HG03442 (cell line): ENCODE measurements at regions not wholly inside any gene's neighbourhood (a gene's known extent, or its start where the extent isn't known, plus 50 kb on each side); places are given as distances from the start of the nearest gene placed in this dataset.
"Not testable (repeated sequence)": the region's sequence is repeated elsewhere in the genome, so short reads cannot be mapped to it uniquely, and the experiment has no call there.

Experiments
- ATAC-seq: cut with Tn5 transposase; IDR thresholded peaks from one replicate; pipeline ENCODE4 v1.9.1; 2021; ENCODE audit warnings: mild to moderate bottlenecking, moderate library complexity; ENCODE audit not compliant: unreplicated experiment

DNA sequence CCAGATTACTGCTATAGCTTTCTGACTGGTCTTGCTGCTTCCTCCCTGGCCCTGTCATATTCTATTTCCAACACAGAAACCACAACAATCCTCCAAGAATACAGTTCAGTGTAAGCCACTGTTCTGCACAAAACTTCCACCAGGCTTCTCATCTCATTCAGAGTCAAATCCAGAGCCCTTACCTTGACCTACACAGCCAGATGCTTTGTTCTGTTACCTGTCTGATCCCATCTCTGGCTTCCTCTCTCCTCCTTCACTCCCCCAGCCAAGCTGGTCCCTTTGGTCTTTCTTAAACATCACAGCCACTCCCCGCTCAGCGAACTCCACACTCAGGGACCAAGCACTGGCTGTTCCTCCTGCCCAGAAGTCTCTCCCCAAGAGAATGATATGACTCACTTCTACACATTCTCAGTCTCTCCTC, 84.8 kb upstream of the BMP2K start:
- ATAC-seq, result no peak

DNA sequence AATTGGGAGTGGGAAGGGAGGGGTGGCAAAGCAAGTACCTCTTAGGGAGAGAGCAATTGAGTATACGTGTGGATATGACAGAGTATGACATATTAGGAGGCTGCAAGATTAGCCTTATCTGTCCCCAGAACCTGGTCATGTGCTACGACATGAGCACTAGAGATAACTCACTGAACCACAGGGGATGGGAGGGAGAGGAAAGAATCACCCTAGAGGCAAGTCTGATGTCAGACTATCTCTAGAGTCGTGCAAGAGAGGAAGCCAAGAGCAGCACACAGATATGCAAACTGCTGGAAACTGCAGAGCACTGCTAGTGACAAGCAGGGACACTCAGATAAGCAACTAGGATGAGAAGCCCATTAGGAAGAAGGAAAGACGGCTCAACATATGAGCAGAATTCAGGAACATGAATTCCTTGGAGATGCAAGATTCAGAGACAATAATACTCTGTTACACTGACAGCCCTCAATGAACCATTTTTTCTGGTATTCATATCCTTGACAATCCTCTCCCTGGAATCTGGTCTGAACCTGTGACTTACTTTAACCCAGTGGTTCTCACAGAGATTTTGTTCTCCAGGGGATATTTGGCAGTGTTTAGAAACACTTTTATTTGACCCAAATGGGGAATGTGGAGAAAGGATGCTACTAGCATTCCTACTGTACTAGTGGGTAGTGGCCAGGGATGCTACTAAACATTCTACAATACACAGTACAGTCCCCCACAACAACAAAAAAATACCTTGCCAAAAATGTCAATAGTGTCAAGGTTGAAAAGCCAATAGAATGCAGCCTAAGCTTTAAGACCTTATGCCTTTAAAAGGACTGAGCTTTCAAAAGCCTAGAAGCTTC, 84.0 kb upstream of the BMP2K start:
- ATAC-seq, result peak; percentile 78

DNA sequence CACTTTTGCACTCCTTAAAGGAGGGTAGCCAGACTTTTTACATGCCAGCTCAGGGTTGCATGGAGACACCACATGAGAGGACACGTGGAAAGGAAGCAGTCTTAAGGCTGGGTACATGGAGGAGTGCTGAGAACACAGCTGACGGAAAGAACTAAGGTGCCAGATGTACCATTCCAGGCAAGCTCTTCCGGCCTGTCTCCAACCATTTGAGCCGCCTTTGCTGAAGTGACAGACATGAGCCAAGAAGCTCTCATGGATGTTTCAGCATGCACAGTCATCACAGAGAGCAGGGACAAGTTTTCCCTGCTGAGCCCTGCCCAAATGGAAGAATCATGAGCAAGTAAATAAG, 83.4 kb upstream of the BMP2K start:
- no peak for ATAC-seq

DNA sequence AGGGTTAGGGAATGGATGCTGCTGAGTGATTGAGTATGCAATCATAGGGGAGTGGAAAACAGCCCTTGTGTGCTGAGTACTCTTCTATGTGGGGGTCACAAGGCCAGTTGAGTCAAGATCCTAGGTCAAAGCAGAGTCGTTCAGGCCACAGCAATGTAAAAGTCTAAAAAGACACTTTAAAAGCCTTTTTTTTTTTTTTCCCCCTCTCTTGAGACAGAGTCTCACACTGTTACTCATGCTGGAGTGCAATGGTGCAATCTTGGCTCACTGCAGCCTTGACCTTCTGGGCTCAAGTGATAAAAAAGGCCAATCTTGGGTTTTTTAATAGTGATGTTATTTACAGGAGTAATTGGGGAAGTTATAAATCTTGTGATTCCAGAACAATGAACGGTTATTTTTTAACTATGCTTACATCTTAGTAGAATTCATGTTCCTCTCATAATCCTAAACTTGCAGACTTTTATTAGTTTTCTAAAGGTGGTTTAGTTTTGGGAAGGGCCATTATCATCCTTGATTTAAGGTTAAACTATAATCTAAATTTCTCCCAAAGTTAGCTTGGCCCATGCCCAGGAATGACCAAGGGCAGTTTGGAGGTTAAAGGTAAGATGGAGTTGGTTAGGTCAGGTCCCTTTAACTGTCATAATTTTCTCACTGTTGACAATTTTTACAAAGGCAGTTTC, 82.2 kb upstream of the BMP2K start:
- no peak for ATAC-seq

DNA sequence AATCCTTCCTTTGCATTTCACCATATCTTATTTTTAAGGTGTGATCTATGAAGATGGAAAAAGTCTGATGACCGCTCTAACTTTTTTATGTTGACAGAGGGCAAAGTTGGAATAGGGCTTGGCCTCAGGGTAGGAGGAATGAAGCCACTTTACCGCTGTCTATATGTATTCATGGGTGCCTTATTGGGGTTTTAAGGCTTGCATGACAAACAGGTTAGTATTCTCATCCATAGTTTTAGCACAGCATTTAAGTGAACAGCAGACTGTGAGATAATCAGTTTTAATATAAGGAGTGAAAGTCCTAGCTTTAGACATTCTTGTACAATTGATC, 81.7 kb upstream of the BMP2K start:
- no peak for ATAC-seq

DNA sequence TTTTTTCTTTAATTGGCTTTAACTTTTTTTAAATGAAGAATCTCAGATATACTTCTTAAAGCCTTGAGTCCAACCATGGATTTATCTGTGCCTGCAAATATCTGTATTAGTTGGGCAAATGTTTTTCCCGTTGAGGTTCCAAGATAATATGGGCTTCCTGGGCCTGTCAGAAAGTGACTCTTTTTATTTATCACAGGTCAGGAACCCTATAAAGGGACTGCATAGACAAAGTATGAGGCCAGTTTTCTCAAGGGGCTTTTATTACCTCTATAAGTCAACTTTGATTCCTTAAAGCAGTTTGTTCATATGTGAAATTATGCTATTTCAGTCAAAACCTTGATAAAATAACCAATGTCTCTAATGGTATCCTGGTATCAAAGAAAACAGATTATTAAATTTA, 80.2 kb upstream of the BMP2K start:
- no peak for ATAC-seq

DNA sequence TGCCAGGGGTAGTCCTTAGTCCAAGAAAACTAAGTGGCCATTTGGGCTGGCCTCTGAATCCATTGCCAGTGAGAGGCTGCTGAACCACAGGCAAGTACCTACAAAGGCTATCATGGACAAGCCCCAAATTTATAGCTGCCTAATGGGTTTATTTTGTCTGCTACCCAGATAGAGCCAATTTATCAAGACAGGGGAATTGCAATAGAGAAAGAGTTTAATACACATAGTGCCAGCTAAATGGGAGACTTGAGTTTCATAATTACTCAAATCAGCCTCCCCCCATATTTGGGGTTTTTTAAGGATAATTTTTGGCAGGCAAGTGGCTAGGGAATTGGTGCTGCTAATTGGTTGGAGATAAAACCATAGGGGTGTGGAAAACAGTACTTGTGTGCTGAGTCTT, 73.1 kb upstream of the BMP2K start:
- no peak for ATAC-seq

DNA sequence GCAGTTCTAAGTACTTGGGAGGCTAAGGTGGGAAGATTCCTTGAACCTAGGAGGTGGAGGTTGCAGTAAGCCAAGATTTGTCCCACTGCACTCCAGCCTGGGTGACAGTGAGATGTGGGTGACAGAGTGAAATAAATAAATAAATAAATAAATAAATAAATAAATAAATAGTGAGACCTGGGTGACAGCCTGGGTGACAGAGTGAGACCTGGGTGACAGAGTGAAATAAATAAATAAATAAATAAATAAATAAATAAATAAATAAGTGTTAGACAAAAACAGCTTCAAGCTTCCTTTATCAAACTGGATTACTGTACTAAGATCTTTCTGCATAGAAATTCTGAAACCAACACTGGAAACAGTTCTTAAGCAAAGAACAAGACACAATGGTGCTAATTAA, 71.8 kb upstream of the BMP2K start:
- ATAC-seq, result no peak

DNA sequence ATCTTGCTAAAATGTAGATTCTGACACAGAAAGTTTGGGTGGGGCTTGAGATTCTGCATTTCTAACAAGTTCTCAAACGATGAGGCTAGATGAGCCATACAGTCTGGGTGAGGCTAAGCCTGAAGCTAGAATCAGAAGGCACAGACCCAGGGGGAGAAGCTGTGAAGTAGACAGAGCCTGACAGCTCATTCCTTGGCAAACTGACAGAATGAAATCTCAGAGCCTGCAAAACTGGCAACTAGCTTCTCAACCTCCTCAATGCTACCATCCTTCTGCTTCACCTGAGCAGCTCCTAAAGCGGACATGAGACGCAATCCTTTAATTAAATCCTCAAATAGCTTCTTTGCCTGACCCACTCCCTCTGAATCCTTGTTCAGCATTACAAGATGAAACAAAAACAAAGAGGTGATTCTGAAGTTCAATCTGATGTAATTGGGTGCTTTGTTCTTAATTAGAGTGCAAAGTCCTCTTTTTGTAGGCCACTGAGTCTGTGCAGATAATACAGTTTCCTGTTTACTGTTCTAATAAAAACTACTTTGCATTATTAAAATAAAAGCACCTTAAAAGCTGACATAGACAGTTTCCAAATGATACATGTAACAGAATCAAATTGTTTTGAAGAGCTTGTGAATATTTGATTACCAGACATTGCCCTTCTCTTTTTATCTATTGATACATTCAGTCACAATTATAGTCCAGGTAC, 71.0 kb upstream of the BMP2K start:
- ATAC-seq, result no peak

DNA sequence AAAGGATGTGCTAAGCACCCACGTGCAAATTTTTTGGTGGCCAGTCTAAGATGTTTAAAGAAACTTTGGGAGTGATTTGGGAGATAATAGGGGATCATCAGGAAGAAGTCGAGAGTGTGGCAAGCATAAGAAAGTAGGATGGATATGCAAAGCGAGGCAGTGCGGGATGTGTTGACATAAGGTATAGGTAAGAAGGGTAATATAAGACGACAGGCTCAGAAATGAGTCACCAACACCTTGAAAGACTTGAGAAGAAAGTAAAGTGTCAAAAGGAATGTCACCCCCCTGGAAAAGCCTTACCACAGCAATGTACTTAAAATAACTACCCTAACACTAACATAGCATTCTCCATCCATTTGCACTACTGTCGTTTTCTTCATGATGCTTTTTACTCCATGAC, 69.8 kb upstream of the BMP2K start:
- ATAC-seq, result no peak

DNA sequence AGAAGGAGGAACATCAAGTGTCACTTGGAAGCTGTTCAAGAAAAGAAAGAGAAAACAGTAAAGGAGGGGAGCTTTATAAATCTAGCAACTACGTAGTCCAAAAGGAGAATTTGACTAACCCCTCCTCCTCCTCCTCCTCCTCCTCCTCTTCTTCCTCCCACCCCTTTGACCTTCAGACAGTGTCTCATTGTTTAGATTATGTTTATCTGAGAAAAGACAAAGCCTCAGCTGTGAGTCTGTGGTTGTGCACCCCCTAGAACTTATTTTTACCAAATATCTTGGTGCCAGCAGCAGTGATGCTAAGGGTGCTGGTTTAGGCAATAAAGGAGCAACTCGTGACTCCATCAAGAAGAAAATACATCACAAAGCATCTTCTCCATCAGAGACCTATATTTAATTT, 68.9 kb upstream of the BMP2K start:
- ATAC-seq, result peak; percentile 42

DNA sequence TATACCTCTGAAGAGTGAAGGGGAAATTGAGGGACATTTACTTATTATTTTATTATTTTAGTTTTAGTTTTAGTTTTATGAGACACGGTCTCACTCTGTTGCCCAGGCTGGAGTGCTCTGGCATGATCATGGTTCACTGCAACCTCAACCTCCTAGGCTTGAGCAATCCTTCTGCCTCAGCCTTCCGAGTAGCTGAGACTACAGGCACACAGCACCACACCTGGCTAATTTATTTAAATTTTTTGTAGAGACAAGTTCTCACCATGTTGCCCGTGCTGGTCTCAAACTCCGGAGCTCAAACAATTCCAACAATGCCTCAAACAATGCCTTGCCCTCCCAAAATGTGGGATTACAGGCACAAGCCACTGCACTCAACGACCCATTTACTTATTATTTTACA, 68.4 kb upstream of the BMP2K start:
- peak; percentile 62 for ATAC-seq

DNA sequence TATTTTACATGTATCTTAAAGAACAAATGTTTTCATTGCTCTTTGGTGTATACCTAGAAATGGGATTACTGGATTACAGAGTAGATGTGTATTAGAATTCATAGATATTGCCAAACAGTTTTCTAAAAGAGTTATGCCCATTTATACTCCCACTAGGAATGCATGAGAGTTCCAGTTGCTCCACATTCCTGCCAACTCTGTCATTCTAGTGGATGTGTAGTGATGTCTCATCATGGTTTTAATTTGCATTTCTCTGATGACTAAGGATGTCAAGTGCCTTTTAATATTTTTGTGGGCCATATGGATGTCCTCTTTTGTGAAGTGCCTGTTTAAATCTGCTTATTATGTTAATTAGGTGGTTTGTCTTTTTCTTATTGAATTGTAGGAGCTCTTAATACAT, 65.6 kb upstream of the BMP2K start:
- no peak for ATAC-seq

DNA sequence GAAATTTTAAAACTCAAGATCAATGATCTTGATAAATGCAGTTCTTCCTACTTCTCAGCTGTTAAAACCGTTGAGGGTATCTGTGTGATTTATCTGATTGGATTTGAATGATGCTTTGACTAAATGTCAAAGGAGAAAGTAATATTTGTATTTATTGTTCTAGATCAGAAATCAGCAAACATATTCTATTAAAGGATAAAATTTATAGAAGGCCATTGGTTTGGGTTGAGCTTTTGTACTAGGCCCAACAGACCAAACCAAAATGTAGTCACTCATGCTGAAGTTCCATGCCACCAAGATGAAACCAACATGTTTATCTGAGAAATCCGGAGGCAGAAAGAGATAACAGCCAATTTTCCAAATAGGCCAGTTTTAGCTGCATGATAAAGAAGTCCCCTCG, 64.5 kb upstream of the BMP2K start:
- no peak for ATAC-seq

DNA sequence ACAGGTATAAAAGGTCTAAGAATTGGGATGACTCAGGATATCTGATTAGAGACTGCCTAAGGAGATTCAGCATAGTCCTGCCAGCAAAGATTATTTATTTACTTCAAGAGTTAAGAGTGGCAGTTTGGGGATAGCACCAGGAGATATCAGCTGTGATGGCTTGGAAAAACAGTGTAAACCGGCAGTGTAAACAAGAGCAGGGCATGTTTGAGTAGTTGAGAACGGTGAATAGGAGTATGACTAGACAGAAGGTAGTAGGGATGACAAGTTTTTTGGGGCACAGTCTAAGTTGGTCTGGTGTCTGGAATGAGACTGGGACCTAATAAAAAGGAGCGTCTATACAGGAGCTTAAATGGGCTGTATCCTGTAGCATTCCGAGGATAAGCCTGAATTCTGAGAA, 61.6 kb upstream of the BMP2K start:
- ATAC-seq, result not testable (repeated sequence)

DNA sequence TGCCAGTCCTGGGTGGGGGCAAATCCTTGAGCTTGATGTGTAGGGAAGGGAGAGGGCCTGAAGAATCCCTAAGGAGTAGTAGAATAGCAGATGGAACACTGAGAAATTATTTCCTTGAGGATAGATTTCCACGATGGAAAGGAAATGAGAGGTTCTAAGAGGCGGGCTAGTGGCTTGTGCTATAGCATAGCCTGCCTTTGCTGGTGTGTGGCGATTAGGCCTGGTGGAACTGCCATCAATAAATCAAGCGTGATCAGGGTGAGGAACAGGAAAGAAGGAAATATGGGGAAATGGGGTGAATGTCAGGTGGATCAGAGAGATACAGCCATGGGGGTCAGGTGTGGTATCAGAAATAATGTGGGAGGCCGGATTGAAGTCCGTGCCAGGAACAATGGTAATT, 60.8 kb upstream of the BMP2K start:
- ATAC-seq, result not testable (repeated sequence)

DNA sequence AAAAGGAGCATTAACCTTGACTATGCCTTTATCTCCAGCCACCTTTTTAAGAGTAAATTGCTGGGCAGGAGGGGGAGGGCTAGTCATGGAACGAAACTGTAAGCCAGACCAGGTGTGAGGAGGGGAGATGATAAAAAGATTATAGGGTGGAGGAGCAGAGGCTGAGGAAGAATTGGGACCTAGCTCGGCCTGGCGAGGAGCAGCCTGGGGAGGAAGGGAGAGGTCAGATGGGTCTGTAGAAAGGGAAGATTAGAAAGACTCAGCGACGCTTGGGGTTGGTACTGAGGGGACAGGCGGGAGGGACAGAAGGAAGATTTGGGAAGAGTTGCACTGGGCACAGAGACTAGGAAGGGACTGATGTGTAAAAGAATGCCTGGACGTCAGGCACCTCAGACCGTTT, 58.4 kb upstream of the BMP2K start:
- ATAC-seq, result not testable (repeated sequence)

DNA sequence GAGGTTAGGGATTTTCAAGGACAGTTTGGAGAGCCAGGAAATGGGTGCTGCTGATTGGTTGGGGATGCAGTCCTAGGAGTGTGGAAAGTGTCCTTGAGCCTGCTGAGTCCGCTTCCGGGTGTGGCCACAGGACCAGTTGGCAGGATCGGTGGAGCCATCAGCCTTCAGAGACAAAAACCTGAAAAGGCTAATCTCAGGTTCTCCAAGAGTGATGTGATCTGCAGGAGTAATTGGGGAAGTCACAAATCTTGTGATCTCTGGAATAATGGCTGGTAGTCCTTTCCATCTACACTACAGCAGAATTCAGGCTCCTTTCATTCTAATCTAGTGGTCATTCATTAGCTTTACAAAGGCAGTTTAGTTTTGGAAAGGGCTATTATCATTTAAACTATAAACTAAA, 55.9 kb upstream of the BMP2K start:
- ATAC-seq, result no peak

DNA sequence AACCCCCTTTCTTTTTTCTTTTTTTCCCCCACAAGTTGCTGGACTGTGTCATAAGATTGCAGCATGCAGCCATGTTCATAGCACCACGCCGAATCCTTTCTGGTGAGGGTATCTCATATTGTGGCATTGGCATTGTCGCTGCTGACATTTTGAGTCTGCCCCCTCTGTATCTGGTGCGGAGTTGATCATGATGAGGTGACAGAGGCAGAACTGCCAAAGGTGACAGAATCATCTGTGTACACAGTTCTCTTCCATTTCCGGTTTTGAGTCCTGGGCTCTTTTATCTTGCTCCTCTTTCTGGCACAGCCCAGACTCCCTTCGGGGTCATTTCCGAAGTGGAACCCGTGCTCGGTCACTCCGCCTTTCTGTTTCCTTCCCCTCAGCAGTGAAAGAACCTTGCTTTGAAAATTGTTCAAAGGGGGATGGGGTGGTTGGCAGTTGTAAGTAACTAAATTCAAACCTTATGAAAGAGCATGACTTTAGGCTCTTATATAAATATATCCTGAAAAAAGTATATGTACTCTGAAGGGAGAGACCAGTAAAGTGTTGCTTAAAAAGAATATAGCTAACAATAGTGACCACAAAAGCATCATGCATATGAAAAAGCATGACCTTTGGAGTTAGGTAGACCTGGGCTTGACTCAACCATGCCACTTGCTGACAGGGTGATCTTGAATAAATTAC, 55.0 kb upstream of the BMP2K start:
- ATAC-seq, result peak; percentile 95

DNA sequence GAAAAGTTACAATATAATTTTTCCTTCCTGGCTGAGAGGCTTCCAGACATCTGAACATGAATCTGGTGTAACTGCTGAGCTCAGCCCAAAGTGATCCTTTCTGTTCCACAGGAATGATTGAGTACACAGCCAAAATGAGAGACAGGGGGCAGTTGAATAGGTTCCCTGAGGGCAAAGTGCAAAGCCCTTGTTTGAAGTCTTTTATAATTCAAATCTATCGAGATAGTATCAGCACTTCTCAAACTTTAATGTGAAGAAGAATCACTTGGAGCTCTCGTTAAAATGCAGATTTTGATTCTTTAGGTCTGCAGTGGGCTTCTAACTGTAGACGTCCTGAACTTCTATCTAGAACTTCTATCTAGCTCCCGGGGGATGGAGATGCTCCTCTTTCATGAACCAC, 54.4 kb upstream of the BMP2K start:
- no peak for ATAC-seq

DNA sequence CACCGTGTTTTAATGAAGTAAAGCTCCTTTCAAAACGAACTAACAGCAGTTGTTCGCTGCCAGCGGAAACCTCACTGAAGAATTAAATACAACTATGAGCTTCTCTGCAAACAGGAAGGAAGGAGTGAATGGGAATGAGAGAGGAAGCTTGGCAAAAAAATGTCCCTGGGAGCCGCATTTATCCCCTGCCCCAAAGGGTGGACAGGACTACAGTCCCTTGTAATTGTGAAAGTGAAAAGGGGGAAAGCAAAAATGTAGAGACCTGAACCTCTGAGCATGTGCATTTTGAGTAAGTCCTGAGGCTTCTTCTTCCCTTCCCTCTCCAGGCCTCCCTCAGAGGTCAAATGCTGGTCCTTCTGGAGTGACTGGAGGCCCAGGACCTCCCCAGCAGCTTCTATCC, 53.8 kb upstream of the BMP2K start:
- no peak for ATAC-seq

DNA sequence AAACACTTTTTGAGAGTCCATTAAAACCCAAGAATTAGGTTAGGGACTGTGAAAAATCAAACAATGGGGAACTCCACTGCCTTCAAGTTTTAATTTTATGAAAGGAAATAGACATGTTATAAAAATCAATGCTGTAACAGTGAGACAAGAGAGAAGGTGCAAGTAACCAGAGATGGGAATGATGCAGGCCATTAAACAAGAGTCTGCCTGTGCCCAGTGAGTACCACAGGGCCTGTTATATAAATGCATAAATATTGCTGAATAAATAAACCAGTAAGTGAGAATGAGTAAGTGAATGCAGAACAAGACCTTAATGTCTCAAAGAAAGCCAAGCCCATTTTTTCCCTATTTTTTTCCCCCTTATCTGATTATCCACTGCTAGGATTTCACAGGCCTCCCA, 53.3 kb upstream of the BMP2K start:
- ATAC-seq, result no peak
